Activated naive CD8-positive, alpha-beta T cell treated with anti-CD3 and anti-CD28 coated beads for 36 hours (primary cell): ENCODE measurements at regions not wholly inside any gene's neighbourhood (a gene's known extent, or its start where the extent isn't known, plus 50 kb on each side); places are given as distances from the start of the nearest gene placed in this dataset.
"Not testable (repeated sequence)": the region's sequence is repeated elsewhere in the genome, so short reads cannot be mapped to it uniquely, and the experiment has no call there.

Experiments
- DNase-seq: peaks from one replicate; pipeline ENCODE4 v3.0.0; 2021
- H3K27ac Mint-ChIP-seq: one replicate; pipeline ENCODE4 v1.8.0; 2022; ENCODE audit warnings: mild to moderate bottlenecking, moderate library complexity, mixed read lengths
- H3K27me3 Mint-ChIP-seq: one replicate; pipeline ENCODE4 v1.8.0; 2022; ENCODE audit warnings: mild to moderate bottlenecking, mixed read lengths
- H3K36me3 Mint-ChIP-seq: one replicate; pipeline ENCODE4 v1.8.0; 2021; ENCODE audit warnings: mild to moderate bottlenecking, mixed read lengths
- H3K4me1 Mint-ChIP-seq: one replicate; pipeline ENCODE4 v1.8.0; 2021; ENCODE audit warnings: mixed read lengths
- H3K4me3 Mint-ChIP-seq: one replicate; pipeline ENCODE4 v1.8.0; 2022; ENCODE audit warnings: mild to moderate bottlenecking, moderate library complexity, mixed read lengths
- H3K9me3 Mint-ChIP-seq: one replicate; pipeline ENCODE4 v1.8.0; 2022; ENCODE audit warnings: mixed read lengths

DNA sequence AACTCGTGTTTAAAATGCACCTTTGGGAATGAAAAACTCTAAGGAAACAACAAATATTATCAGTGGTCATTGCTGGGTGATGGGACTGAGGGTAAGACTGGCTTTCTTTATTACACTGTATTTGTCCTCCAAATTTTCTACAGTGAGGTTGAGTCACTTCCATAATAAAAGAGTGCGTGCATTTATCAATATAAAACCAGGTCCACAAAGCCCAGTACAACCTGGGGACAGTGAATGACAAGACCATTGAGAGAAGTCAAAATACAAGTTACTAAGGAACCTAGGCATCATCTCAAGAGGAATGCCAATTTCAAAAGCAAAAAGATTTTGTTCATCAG, 76.4 kb downstream of the MAGED4 start:
- H3K4me1 Mint-ChIP-seq: peaks cover 13% of the 10 kb centered on the region
- no peak for DNase-seq
- H3K36me3 Mint-ChIP-seq: no peaks in the 10 kb centered on the region
- H3K27me3 Mint-ChIP-seq: peaks cover 4% of the 10 kb centered on the region
- peak overlapping the region; percentile 98 for H3K27ac Mint-ChIP-seq
- peak overlapping the region; percentile 92 for H3K4me3 Mint-ChIP-seq
- no peaks in the 10 kb centered on the region for H3K9me3 Mint-ChIP-seq

DNA sequence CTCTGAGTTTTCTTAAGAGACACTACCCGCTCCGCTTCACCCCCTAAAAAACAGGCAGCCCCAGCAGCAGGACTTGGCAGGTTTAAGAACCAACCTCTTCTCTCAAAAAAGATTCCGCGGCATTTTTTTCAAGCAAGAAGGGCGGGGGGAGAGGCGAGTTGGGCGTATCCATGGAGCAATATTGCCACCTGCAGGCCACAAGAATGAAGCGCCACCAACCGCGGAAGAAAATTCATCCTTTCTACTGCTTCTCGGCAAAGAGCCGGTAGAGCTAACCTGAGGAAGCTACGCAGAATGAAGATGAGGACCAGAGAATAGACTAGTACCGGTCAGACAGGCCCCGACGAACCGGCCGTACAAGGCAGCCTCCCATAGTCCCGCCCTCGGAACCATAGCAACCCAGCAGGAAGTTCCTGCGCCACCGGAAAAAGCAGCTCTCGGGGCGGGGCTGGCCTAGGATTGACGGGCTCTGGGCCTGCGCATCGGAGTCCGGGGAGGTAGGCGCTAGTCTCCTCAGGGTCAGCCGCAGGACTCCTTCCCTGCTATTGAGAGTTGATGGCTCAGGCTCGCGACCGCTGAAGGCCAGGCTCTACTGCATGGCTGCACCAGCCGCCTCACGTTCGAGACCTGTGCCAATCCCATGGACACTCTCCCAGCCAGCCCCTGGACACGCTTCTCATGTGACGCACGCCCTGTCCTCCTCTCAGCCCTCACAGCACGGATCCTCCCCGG, 76.9 kb downstream of the MAGED4 start:
- peaks cover 4% of the 10 kb centered on the region for H3K27me3 Mint-ChIP-seq

DNA sequence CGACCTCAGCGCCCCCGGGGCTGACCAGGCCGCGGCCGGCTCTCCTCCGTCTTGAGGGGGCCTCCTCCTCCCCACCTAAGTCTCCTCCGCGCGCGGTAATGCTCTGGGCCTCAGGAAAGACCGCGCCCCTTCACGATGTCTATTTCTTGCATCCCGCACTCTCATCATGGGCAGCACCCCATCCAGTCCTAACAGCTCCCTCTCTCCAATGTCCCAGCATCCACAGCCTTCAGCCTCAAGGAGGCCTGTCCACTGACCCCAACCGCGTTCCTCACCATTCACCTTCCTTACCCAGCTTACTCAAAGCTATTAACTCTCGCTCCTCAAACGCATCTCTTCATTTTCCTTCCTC, 77.5 kb downstream of the MAGED4 start:
- H3K9me3 Mint-ChIP-seq: no peaks in the 10 kb centered on the region
- H3K27me3 Mint-ChIP-seq: no peaks in the 10 kb centered on the region
- peaks cover 13% of the 10 kb centered on the region for H3K4me1 Mint-ChIP-seq
- DNase-seq: no peak
- H3K27ac Mint-ChIP-seq: peak overlapping the region; percentile 98
- peak overlapping the region; percentile 92 for H3K4me3 Mint-ChIP-seq
- no peaks in the 10 kb centered on the region for H3K36me3 Mint-ChIP-seq

More for the DNA sequence above, 76.9 kb downstream of the MAGED4 start:
- peak; percentile 81 for DNase-seq
- Mint-ChIP-seq H3K9me3 (no peaks in the 10 kb centered on the region), H3K27ac (peak overlapping the region; percentile 98), H3K4me1 (peaks cover 13% of the 10 kb centered on the region), H3K4me3 (peak overlapping the region; percentile 92), H3K36me3 (no peaks in the 10 kb centered on the region)

DNA sequence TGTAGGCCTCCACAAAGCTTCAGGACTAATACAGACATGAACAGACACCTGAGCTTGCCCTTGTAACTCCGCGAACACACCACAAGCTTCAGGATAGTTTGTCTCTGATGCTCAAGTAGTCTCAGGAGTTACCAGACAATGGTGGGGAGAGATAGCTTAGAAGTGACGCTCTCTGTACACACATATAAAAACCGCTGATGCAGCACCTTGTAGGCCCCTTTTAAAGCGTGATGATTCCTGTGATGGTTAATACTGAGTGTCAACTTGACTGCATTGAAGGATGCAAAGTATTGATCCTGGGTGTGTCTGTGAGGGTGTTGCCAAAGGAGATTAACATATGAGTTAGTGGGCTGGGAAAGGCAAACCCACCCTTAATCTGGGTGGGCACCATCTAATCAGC, 78.7 kb downstream of the MAGED4 start:
- H3K27me3 Mint-ChIP-seq: no peaks in the 10 kb centered on the region

DNA sequence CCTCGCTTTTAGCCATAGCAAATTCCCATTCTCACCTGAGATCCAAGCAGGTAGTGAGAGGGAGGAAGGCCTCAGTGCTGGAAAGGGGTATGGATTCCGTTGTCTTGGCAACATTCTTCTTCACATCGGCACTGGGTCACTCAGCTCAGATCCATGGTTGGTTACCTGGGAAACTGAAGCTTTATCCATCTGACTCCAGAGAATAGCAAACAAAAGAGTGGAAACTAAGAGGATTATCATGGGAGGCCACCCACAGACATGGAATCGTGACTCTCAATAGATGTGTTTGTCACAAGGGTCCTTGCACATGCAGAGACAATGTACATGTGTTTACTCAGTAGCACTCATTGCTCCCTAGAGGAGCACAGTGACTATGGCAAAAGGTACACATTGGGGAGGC, 81.0 kb downstream of the MAGED4 start:
- H3K4me1 Mint-ChIP-seq: peaks cover 12% of the 10 kb centered on the region
- H3K9me3 Mint-ChIP-seq: no peaks in the 10 kb centered on the region
- H3K27ac Mint-ChIP-seq: no peak overlapping the region
- H3K4me3 Mint-ChIP-seq: no peak overlapping the region
- no peaks in the 10 kb centered on the region for H3K27me3 Mint-ChIP-seq
- no peak for DNase-seq
- H3K36me3 Mint-ChIP-seq: no peaks in the 10 kb centered on the region

More for the DNA sequence above, 78.7 kb downstream of the MAGED4 start:
- no peaks in the 10 kb centered on the region for H3K36me3 Mint-ChIP-seq
- no peak overlapping the region for H3K27ac Mint-ChIP-seq
- peaks cover 13% of the 10 kb centered on the region for H3K4me1 Mint-ChIP-seq
- H3K4me3 Mint-ChIP-seq: no peak overlapping the region
- DNase-seq: no peak
- H3K9me3 Mint-ChIP-seq: no peaks in the 10 kb centered on the region

DNA sequence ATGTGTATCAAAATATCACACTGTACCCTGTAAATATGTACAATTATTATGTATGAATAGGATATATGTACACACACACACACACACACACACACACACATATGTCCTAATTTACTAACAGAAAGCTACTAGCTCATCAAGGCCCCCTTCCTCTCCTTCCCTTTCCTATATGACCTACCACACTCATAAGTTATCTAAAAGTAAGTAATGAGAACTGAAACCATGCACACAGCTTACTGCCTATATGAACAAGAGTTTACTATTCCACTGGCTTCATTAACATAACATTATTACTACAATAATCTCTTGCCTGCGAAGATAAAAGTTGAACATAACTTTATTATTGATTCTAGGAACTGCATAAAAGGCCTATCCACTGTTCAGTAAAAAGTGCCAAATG, 83.8 kb downstream of the MAGED4 start:
- not testable (repeated sequence) for H3K9me3 Mint-ChIP-seq, H3K27me3 Mint-ChIP-seq, H3K27ac Mint-ChIP-seq, H3K4me1 Mint-ChIP-seq, H3K4me3 Mint-ChIP-seq, H3K36me3 Mint-ChIP-seq, DNase-seq

DNA sequence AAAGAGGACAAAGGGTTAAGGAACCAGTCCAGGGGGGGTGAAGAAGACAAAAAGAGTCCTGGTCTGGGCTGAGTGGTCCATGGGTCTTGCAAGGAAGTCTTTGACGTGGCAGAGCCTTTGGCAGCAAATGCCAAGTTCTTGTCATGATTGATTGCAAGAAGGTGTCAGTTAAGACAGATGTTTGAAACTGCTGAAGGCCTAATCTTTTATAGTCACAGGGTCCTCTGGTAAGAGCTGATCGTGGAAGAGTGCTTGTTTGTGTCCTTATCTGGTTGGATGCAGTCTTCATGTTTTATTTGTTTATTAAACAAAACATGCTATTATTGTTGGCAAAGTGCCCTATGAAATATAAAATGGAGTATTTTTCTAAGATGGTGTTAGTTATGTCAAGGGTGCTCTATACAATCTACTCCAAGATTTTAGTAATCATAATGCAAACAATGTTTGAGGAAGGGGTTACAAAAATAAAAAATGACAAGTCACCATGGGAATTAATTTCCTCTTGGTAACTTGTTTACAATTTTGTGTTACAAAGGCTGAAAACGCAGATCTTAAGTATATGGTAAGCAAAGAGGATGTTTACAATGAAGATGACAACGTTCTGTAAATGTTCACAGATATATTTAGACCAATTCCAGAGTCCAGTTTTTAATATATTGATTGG, 85.9 kb downstream of the MAGED4 start:
- H3K36me3 Mint-ChIP-seq: no peaks in the 10 kb centered on the region
- no peak overlapping the region for H3K4me3 Mint-ChIP-seq

DNA sequence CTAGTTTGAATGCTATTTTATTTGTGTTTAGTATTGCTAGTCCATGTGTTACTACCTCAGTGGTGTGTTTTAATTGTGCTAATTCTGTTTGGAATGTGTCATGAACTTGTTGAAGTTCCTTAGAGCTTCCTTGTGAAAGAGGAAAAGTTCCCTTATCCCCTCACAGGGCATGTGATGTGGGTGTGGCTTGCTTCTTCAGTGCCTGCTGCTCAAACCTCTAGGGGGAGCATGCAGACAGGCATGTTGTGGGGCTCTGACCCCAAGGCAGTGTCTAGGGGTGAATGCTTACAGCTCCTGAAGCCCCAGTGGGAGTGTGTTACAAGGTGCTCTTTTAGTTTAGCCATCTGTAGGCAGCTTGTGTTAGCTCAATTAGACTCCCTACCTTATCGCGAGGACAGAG, 86.5 kb downstream of the MAGED4 start:
- H3K27me3 Mint-ChIP-seq: no peaks in the 10 kb centered on the region
- H3K4me1 Mint-ChIP-seq: no peaks in the 10 kb centered on the region
- H3K9me3 Mint-ChIP-seq: no peaks in the 10 kb centered on the region
- H3K4me3 Mint-ChIP-seq: no peak overlapping the region
- no peak for DNase-seq
- H3K36me3 Mint-ChIP-seq: no peaks in the 10 kb centered on the region
- no peak overlapping the region for H3K27ac Mint-ChIP-seq

More for the DNA sequence above, 85.9 kb downstream of the MAGED4 start:
- DNase-seq: no peak
- Mint-ChIP-seq H3K27ac (no peak overlapping the region), H3K27me3 (no peaks in the 10 kb centered on the region), H3K9me3 (no peaks in the 10 kb centered on the region), H3K4me1 (no peaks in the 10 kb centered on the region)

DNA sequence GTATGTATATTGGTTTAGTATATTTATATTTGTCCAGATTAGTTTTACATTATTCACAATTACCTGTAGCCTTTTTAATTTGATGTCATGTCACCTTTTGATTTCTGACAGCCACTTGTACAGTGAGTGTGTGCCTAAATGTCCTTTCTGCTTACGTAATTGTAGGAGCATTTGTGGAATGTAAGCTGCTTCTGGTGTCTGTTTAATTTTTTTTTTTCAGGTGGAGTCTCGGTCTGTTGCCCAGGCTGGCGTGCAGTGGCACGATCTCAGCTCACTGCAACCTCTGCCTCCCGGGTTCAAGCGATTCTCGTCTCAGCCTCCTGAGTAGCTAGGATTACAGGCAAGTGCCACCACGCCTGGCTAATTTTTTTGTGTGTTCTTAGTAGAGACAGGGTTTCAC, 91.2 kb upstream of the XAGE2 start:
- Mint-ChIP-seq H3K27ac (no peak overlapping the region), H3K4me3 (no peak overlapping the region), H3K27me3 (peaks cover 3% of the 10 kb centered on the region), H3K36me3 (no peaks in the 10 kb centered on the region), H3K9me3 (peaks cover 3% of the 10 kb centered on the region), H3K4me1 (no peaks in the 10 kb centered on the region)
- DNase-seq: no peak

DNA sequence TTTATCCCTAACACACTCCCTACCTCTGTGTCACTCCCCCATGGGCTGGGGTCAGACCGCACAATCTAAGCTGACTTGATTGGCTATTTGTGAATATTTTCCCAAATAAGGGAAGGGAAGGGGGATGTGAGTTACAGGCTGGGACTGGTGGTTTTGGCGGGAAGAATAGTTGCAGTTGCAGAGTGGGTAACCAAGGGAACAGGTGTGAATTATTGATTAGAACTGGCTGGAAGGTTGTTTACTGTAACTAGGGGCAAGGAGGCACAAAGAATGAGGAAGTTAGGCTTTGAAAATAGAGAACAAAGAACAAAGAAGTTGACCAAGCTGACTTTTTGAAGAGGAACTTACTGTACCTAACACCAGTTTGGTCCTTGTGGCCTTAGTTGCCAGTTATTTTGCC, 88.0 kb upstream of the XAGE2 start:
- DNase-seq: no peak
- H3K27ac Mint-ChIP-seq: no peak overlapping the region
- H3K36me3 Mint-ChIP-seq: no peaks in the 10 kb centered on the region
- H3K4me3 Mint-ChIP-seq: no peak overlapping the region
- H3K9me3 Mint-ChIP-seq: peaks cover 3% of the 10 kb centered on the region
- peaks cover 3% of the 10 kb centered on the region for H3K27me3 Mint-ChIP-seq
- H3K4me1 Mint-ChIP-seq: no peaks in the 10 kb centered on the region

DNA sequence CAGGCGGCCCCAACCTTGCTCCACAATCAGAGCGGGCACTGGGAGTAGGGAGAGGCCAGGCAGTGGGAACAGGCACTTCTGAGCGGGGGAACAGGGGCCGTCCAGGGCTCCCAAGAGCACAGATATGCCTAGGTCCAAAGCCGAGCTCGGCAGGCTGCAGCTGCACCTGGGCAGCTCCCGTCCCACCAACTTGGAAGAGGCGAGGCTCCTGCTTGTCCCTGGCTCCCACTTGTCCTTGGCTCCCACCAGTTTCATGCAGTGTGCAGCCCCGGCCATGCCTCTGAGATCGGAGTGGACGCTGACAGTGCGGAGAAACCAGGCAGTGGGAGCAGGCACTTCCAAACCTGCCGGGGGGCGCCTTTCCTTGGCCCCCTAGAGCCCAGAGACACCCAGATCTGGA, 84.0 kb upstream of the XAGE2 start:
- H3K36me3 Mint-ChIP-seq: no peaks in the 10 kb centered on the region
- no peaks in the 10 kb centered on the region for H3K4me1 Mint-ChIP-seq
- H3K27ac Mint-ChIP-seq: no peak overlapping the region

DNA sequence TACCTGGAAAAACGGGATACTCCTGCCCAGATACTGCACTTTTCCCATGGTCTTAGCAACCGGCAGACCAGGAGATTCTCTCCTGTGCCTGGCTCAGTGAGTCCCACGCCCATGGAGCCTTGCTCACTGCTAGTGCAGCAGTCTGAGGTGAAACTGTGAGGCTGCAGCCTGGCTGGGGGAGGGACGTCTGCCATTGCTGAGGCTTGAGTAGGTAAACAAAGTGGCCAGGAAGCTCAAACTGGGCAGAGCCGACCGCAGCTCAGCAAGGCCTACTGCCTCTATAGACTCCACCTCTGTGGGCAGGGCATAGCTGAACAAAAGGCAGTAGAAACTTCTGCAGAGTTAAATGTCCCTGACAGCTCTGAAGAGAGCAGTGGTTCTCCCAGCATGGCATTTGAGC, 69.9 kb upstream of the XAGE2 start:
- not testable (repeated sequence) for H3K9me3 Mint-ChIP-seq, H3K4me1 Mint-ChIP-seq, H3K4me3 Mint-ChIP-seq, H3K27ac Mint-ChIP-seq, H3K36me3 Mint-ChIP-seq, DNase-seq, H3K27me3 Mint-ChIP-seq

More for the DNA sequence above, 84.0 kb upstream of the XAGE2 start:
- no peaks in the 10 kb centered on the region for H3K27me3 Mint-ChIP-seq
- no peak for DNase-seq
- H3K9me3 Mint-ChIP-seq: peaks cover 3% of the 10 kb centered on the region
- no peak overlapping the region for H3K4me3 Mint-ChIP-seq

DNA sequence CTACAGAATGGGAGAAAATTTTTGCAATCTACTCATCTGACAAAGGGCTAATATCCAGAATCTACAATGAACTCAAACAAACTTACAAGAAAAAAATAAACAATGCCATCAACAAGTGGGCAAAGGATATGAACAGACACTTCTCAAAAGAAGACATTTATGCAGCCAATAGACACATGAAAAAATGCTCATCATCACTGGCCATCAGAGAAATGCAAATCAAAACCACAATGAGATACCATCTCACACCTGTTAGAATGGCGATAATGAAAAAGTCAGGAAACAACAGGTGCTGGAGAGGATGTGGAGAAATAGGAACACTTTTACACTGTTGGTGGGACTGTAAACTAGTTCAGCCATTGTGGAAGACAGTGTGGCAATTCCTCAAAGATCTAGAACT, 60.3 kb upstream of the XAGE2 start:
- not testable (repeated sequence) for H3K4me3 Mint-ChIP-seq, DNase-seq, H3K36me3 Mint-ChIP-seq, H3K27me3 Mint-ChIP-seq, H3K9me3 Mint-ChIP-seq, H3K4me1 Mint-ChIP-seq, H3K27ac Mint-ChIP-seq
